ENCODE measurements at regions not wholly inside any gene's neighbourhood (a gene's known extent, or its start where the extent isn't known, plus 50 kb on each side); places are given as distances from the start of the nearest gene placed in this dataset.

DNA sequence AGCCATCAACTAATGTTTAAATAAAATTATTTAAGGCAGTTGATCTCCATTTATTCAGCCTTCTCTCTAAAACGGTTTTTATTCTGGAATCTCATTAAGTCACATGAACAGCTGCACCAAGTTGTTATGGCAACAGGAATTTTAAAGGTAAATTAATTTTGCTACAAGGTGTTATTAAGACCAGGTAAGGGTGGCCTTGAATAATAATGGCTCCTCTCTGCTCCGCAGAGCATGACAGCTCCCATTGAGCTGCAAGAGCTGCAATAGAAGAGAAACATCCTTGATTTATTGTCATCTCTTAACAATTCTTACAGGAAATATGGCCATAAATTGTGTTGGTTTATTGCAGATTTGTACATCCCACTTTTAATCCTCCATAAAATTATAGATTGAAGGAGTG lies 165.8 kb downstream of the KLF6 start:
- TF ChIP-seq TAF1 (IDR thresholded peaks at IDR 0.05; ENCODE audit: borderline replicate concordance, low read depth, low read length) (no peak), POLR2A (IDR thresholded peaks at IDR 0.05; ENCODE audit: low read depth, low read length) (no peak), POLR2AphosphoS5 (IDR thresholded peaks at IDR 0.05; ENCODE audit: low read depth, low read length) (no peak)
- FAIRE-seq (no peak), DNase-seq (ENCODE audit: insufficient read length) (no peak)

DNA sequence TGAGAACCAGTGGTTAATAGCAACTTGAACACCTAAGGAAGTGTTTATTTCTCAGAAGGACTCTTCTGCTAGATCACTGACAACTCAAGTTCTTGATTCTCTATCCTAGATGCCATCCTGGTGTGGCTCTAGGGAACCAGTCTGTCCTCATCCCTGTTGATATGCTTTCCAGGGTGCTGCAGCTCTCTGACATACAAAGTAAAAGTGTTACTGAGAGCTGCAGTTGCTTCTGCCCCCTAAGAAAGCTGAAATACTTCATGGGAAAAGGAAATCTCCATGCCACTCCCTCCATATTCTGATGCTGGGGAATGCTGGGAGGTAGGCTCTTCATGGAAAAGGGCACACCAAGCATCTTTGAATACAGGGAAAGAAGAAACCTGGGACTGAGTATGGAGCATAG lies 168.1 kb downstream of the KLF6 start:
- FAIRE-seq (no peak), DNase-seq (ENCODE audit: insufficient read length) (no peak)
- TF ChIP-seq POLR2AphosphoS5 (IDR thresholded peaks at IDR 0.05; ENCODE audit: low read depth, low read length) = no peak
- no peak for TF ChIP-seq POLR2A (IDR thresholded peaks at IDR 0.05; ENCODE audit: low read depth, low read length)
- no peak for TF ChIP-seq TAF1 (IDR thresholded peaks at IDR 0.05; ENCODE audit: borderline replicate concordance, low read depth, low read length)

- DNase-seq (ENCODE audit: insufficient read length) (no peak), FAIRE-seq (no peak)
- TF ChIP-seq TAF1 (IDR thresholded peaks at IDR 0.05; ENCODE audit: borderline replicate concordance, low read depth, low read length) (no peak), POLR2AphosphoS5 (IDR thresholded peaks at IDR 0.05; ENCODE audit: low read depth, low read length) (no peak), POLR2A (IDR thresholded peaks at IDR 0.05; ENCODE audit: low read depth, low read length) (no peak)
Observed at GRCh38 chr10:3613318-3613717, 171.7 kb downstream of the KLF6 start.

DNA sequence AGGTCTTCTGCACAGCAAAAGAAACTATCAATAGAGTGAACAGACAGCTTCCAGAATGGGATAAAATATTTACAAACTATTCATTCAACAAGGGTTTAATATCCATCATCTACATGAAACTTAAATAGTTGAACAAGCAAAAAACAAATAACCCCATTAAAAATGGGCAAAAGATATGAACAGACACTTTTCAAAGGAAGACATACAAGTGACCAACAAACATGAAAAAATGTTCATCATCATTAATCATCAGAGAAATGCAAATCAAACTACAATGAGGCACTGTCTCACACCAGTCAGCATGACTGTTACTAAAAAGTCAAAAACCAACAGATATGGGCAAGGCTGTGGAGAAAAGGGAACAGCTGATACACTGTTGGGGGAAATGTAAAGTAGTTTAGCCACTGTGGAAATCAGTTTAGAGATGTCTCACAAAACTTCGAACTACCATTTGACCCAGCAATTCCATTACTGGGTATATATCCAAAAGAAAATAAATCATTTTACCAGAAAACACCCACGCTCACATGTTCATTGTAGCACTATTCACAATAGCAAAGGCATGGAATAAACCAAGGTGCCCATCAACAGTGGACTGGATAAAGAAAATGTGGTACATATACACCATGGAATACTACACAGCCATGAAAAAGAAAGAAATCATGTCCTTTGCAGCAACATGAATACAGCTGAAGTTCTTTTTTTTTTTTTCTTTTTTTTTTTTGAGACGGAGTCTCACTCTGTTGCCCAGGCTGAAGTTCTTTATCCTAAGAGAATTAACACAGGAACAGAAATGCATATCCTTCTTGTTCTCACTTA lies 172.6 kb downstream of the KLF6 start:
- no peak for TF ChIP-seq TAF1 (IDR thresholded peaks at IDR 0.05; ENCODE audit: borderline replicate concordance, low read depth, low read length)
- TF ChIP-seq POLR2A (IDR thresholded peaks at IDR 0.05; ENCODE audit: low read depth, low read length) = no peak
- no peak for TF ChIP-seq POLR2AphosphoS5 (IDR thresholded peaks at IDR 0.05; ENCODE audit: low read depth, low read length)
- no peak for DNase-seq (ENCODE audit: insufficient read length)
- FAIRE-seq = no peak

DNA sequence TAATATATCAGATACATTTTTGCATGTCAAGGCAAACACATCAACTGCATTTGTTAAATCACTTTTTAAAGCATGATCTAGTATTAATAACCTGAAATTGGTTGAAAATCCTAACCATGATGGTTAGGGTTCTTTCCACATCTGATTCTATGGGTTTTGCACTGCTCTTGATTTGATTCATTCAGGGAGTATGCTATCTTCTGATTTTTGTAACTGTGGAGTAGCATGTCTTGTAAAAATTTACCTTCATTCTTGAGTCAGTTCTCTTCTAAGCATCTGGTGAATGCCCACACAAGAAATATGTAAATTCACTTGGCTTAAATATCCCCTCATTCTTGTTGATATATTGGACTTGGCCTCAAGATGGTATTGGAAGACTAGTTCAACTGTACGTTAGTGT lies 178.7 kb downstream of the KLF6 start:
- TF ChIP-seq POLR2AphosphoS5 (IDR thresholded peaks at IDR 0.05; ENCODE audit: low read depth, low read length) = no peak
- DNase-seq (ENCODE audit: insufficient read length) (no peak), FAIRE-seq (no peak)

DNA sequence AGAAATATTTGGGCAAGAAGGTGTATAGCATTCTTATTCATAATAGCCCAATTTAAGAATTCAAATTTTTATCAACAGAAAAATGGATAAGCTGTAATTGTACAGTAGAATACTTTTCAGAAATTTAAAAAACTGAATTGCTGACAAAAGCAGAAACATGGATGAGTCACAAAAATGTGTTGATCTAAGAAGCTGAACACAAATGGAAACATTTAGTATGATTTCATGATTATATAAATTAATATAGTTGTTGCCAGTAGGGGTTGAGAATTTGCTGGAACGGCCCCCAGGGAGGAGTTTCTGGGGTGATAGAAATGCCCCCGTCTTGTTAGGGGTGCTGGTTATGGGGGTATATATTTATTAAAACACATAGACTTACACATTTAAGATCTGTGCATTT lies 179.1 kb downstream of the KLF6 start:
- no peak for DNase-seq (ENCODE audit: insufficient read length)
- TF ChIP-seq POLR2AphosphoS5 (IDR thresholded peaks at IDR 0.05; ENCODE audit: low read depth, low read length) (no peak), TAF1 (IDR thresholded peaks at IDR 0.05; ENCODE audit: borderline replicate concordance, low read depth, low read length) (no peak), POLR2A (IDR thresholded peaks at IDR 0.05; ENCODE audit: low read depth, low read length) (no peak)
- FAIRE-seq = no peak

- no peak for TF ChIP-seq POLR2AphosphoS5 (IDR thresholded peaks at IDR 0.05; ENCODE audit: low read depth, low read length)
- no peak for TF ChIP-seq POLR2A (IDR thresholded peaks at IDR 0.05; ENCODE audit: low read depth, low read length)
- TF ChIP-seq TAF1 (IDR thresholded peaks at IDR 0.05; ENCODE audit: borderline replicate concordance, low read depth, low read length) = no peak
Observed at GRCh38 chr10:3595736-3596135, 189.3 kb downstream of the KLF6 start.

GRCh38 chr10:3593611-3594010 lies 191.4 kb downstream of the KLF6 start:
- DNase-seq (ENCODE audit: insufficient read length) (no peak), FAIRE-seq (no peak)
- TF ChIP-seq POLR2AphosphoS5 (IDR thresholded peaks at IDR 0.05; ENCODE audit: low read depth, low read length) = no peak
- TF ChIP-seq POLR2A (IDR thresholded peaks at IDR 0.05; ENCODE audit: low read depth, low read length) = no peak
- TF ChIP-seq TAF1 (IDR thresholded peaks at IDR 0.05; ENCODE audit: borderline replicate concordance, low read depth, low read length) = no peak

More at GRCh38 chr10:3595736-3596135, 189.3 kb downstream of the KLF6 start:
- FAIRE-seq (no peak), DNase-seq (ENCODE audit: insufficient read length) (no peak)

DNA sequence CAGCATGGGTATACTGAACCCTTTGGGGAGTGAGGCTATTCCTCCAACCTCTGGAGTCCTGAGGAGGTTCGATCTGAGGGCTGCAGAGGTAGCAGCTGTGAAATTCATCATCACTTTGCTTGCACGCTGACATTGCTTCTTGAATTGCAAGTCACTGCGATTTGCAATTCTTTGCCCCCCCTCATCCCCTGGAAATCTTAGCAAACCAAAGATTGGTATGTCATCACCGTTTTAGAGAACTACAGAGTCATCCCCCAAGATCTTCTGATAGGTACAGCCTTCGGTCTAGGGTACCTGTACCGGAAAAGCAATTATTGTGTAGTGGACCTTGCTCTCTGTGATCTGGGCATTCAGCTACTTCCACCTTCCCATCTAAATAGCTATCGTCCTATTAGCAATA lies 192.6 kb downstream of the KLF6 start:
- DNase-seq (ENCODE audit: insufficient read length) (no peak), FAIRE-seq (no peak)
- TF ChIP-seq TAF1 (IDR thresholded peaks at IDR 0.05; ENCODE audit: borderline replicate concordance, low read depth, low read length) = no peak
- TF ChIP-seq POLR2AphosphoS5 (IDR thresholded peaks at IDR 0.05; ENCODE audit: low read depth, low read length) = no peak
- no peak for TF ChIP-seq POLR2A (IDR thresholded peaks at IDR 0.05; ENCODE audit: low read depth, low read length)

DNA sequence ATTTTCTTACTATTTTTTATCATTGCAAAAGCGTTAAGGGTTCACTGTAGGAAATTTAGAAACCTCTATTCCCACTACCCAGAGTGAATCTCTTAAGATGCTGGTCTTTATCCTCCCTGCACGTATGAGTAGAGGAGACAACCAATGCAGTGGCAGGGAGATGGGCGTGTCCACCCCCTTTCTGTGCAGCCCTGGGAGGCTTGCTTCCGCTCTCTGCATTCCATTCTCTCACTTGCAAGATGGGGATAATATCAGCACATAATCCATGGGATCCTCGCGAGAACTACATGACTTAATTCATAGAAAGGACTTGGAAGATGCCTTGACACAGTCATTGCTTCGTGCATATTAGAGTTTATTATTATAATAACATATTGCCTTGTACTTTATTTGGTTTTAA lies 196.2 kb downstream of the KLF6 start:
- DNase-seq (ENCODE audit: insufficient read length) (no peak), FAIRE-seq (no peak)
- TF ChIP-seq TAF1 (IDR thresholded peaks at IDR 0.05; ENCODE audit: borderline replicate concordance, low read depth, low read length) (no peak), POLR2AphosphoS5 (IDR thresholded peaks at IDR 0.05; ENCODE audit: low read depth, low read length) (no peak), POLR2A (IDR thresholded peaks at IDR 0.05; ENCODE audit: low read depth, low read length) (no peak)

DNA sequence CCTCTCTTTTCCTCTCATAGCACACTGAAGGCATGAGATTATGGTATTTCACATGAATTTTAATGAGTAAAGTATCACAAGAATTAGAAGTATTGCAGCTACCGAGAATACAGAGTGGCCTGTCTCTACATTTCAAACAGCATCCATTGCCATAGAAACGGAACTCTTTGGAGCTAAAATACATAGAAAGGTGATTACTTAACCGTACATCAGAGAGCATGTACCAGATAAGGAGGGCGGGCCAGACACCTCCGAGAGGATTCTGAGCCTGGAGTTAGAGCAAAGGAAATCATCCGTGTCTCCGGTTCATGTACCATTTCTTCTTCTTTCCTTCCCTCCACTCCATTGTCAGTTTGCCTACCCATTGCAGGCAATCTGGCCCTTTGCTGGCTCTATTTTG lies 196.7 kb downstream of the KLF6 start:
- FAIRE-seq (no peak), DNase-seq (ENCODE audit: insufficient read length) (no peak)
- TF ChIP-seq TAF1 (IDR thresholded peaks at IDR 0.05; ENCODE audit: borderline replicate concordance, low read depth, low read length) = no peak
- TF ChIP-seq POLR2A (IDR thresholded peaks at IDR 0.05; ENCODE audit: low read depth, low read length) = no peak
- no peak for TF ChIP-seq POLR2AphosphoS5 (IDR thresholded peaks at IDR 0.05; ENCODE audit: low read depth, low read length)

GRCh38 chr10:3584926-3585784 lies 199.9 kb downstream of the KLF6 start:
- FAIRE-seq (no peak), DNase-seq (ENCODE audit: insufficient read length) (no peak)
- TF ChIP-seq POLR2A (IDR thresholded peaks at IDR 0.05; ENCODE audit: low read depth, low read length) (no peak), POLR2AphosphoS5 (IDR thresholded peaks at IDR 0.05; ENCODE audit: low read depth, low read length) (no peak), TAF1 (IDR thresholded peaks at IDR 0.05; ENCODE audit: borderline replicate concordance, low read depth, low read length) (no peak)

Data from GM12892 (cell line).